LoVo (cell line): ENCODE measurements at regions not wholly inside any gene's neighbourhood (a gene's known extent, or its start where the extent isn't known, plus 50 kb on each side); places are given as distances from the start of the nearest gene placed in this dataset.

Experiments used
- DNase-seq: peaks from one replicate; pipeline ENCODE4 v3.0.0-alpha.2; 2016; ENCODE audit warnings: low spot score

GRCh38 chr3:81439108-81439507 is 322.3 kb downstream of the GBE1 start:
- no peak for DNase-seq

GRCh38 chr3:81437683-81438082 is 323.8 kb downstream of the GBE1 start:
- no peak for DNase-seq

- DNase-seq, result no peak
Observed at GRCh38 chr3:81436182-81436581, 325.3 kb downstream of the GBE1 start.

GRCh38 chr3:81435050-81435449 is 326.4 kb downstream of the GBE1 start:
- DNase-seq, result no peak

- DNase-seq, result no peak
Observed at GRCh38 chr3:81434161-81434560, 327.3 kb downstream of the GBE1 start.

DNA sequence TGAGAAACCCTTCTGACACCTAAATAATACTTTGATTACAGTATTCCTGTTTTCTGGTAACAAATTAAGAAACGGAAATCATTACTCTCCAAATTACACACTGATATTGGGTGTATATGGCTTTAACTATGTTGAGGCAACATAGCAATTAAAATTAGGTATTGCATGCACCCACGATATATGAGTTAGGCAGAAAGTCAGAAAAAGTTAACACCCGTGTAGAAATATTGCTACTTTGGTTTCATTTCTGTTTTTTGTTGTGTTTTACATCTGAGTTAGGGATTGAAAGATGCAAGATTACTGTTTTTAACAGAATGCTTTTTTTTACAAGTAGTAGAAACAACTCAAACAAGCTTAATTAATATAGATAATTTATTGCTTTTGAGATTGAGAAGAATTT is 327.8 kb downstream of the GBE1 start:
- DNase-seq, result no peak

GRCh38 chr3:81432456-81432855 is 329.0 kb downstream of the GBE1 start:
- DNase-seq, result no peak

DNA sequence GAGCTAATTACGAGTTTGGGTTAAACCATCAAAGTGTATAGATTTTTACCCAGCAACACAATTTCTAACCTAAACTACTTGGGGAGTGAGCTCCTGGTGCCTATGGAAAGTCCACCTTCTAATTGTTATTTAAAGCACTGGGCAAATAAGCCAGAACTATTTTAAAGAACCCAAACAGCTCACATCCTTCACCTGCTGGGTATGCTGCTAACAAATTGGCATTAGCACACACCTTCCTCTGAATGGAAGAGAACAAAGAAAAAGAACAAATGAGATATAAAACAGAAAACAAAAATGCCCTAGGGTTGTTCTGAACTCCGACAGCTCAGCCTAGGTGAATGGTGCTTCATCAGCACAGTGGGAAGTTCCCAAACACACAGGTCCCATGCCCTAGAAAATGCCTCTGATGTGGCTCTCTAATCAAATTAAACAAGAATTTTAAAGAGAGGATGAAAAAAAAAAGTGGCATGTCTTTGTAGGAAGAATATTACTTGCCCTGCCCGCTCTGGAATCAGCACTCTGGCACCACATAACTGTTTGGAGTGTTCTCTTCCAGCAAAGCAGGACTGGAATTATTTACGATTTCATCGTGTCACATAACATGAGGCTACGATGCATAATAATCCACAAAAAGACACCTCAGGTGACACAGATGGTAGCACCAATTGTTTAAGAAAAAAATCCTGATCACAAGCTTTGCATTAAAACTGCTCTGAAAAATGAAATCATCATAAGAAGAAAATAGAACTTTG is 334.4 kb downstream of the GBE1 start:
- DNase-seq, result no peak

- DNase-seq, result no peak
Observed at GRCh38 chr3:81425198-81425868, 336.1 kb downstream of the GBE1 start.

GRCh38 chr3:81419228-81419627 is 342.2 kb downstream of the GBE1 start:
- no peak for DNase-seq

- no peak for DNase-seq
Observed at GRCh38 chr3:81416812-81417211, 344.6 kb downstream of the GBE1 start.

GRCh38 chr3:81406318-81406717 is 355.1 kb downstream of the GBE1 start:
- no peak for DNase-seq

GRCh38 chr3:81395739-81396513 is 365.5 kb downstream of the GBE1 start:
- DNase-seq, result no peak

GRCh38 chr3:81394651-81395524 is 366.6 kb downstream of the GBE1 start:
- DNase-seq, result no peak

- no peak for DNase-seq
Observed at GRCh38 chr3:81393251-81393650, 368.2 kb downstream of the GBE1 start.

DNA sequence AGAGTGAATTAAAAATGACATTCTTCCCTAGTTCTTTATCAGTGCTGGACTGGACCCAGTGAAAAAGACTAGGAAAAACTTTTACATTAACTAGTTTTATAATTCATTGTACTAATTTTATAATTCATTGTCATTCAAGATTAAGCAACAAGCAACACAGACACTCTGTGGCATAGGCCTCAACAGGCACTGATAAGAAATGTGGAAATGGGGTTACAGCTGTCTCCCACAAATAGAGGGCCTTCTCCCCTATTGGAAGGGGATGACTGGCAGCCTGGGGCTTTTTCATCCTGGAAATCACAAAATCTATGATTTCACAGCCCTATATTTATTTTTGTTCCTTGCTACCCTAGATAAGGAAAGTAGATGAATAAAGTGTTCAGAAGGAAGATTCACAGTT is 370.6 kb downstream of the GBE1 start:
- no peak for DNase-seq

DNA sequence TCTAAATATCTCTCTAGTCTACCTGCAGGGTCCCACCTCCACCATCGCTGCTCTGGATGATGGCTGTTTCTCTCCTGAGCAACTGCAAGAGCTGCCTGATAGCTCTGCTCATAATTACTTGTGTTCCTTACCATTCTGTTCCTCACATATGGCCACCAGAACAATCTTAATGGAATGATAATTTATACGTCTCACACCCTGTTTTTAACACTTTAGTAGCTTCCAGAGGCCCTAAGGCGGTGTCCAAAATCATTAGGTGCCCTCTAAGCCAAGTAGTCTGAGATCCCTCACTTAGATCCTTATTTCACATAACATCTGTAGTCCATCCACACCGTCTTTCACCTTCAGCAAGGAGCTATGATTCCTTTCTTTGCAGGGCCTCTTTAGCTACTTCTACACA is 373.3 kb downstream of the GBE1 start:
- DNase-seq, result no peak

DNA sequence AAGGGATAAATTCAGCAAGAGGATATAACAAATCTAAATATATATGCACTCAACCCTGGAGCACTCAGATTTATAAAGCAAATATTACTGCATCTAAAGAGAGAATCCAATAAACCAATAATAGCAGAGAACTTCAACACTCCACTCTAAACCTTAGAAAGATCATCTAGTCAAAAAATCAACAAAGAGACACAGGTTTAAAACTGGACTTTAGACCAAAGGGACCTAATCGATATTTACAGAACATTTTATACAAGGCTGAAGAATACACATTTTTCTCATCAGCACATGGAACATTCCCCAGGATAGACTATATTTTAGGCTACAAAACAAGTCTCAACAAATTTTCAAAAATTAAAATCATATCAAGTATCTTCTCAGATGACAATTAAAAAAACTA is 379.0 kb downstream of the GBE1 start:
- no peak for DNase-seq

GRCh38 chr3:81380234-81380633 is 381.2 kb downstream of the GBE1 start:
- no peak for DNase-seq

- DNase-seq, result no peak
Observed at GRCh38 chr3:81378552-81379293, 382.7 kb downstream of the GBE1 start.

GRCh38 chr3:81375921-81376320 is 385.5 kb downstream of the GBE1 start:
- no peak for DNase-seq
